GM19240 (cell line): ENCODE measurements at regions not wholly inside any gene's neighbourhood (a gene's known extent, or its start where the extent isn't known, plus 50 kb on each side); places are given as distances from the start of the nearest gene placed in this dataset.
"Not testable (repeated sequence)": the region's sequence is repeated elsewhere in the genome, so short reads cannot be mapped to it uniquely, and the experiment has no call there.

Experiments
- DNase-seq: peaks from one replicate; pipeline ENCODE4 v3.0.0; 2011; ENCODE audit warnings: low spot score; ENCODE audit not compliant: insufficient read length

DNA sequence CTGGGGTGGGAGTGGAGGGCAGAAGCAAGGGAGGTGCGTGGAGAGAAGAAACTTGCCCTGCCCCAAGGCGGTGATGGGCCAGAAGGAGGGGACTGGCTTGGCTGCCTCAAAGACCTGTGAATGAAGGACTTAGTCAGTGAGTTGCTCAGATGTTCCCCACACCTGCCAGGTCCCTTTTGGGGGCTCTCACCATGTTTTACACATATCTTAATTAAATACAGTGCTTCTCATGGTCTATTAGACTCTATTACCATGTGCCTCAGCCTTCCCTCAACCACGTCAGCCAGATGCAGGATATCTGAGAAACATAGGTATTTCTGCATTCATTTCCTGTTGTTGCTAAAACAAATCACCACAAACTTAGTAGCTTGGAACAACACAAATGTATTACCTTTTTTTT, 429.5 kb downstream of the BUD13 start:
- DNase-seq = no peak

GRCh38 chr11:116342148-116342547, 430.6 kb downstream of the BUD13 start:
- DNase-seq = no peak

DNA sequence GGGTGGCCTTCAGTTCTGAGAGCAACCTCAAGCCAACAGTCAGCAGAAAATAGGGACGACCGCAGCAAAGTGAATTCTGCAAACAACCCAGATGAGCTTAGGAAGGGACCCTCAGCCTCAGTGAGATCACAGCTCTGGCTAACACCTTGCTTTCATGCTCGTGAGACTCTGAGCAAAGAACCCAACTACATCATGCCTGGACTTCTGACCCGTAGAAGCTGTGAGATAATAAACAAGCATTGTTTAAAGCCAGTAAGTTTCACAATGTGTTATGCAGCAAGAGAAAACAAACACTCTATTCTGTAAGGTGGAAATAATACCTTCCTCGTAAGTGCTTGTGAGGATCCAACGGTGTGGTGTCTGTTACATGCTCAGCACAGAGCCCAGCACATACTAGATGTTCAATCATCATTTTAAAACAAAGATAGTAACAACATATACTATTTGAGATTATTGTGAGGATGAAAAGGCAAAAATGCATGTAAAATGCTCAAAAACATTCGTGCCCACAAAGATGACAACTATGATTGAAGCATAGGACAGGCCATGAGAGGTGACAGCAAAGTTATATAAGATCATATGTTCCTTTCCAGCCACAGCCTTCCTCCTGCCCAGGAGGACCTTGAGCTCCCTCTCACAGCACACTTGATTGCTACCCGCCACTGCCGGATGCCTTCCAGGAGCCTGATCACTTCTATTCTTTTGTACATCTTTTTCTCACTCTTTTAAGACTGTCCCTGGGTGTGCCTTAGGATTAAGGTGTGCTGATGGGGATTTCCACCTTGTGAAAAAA, 433.3 kb downstream of the BUD13 start:
- DNase-seq = no peak

- DNase-seq = not testable (repeated sequence)
Observed at GRCh38 chr11:116338500-116338899, 434.3 kb downstream of the BUD13 start.

- DNase-seq = no peak
Observed at GRCh38 chr11:116336540-116336939, 436.2 kb downstream of the BUD13 start.

DNA sequence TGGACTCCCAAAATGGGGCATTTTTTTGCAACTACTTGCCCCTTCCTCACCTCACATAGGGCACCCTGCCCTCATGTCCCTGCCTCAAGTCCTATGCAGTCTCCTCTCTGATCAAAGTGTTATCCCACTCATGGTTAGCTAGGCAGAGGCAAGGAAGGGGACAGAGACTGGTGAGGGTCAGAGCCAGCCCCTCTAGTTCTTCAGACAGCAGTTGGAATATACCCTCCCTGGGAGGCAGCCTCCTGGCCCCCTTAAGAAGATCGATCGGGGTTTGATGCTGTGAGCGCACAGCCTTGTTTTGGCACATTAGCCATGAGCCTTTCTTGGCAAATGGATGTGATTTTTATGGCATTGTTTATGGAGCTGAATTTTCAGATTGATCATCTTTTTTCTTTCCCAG, 436.9 kb downstream of the BUD13 start:
- DNase-seq = no peak

DNA sequence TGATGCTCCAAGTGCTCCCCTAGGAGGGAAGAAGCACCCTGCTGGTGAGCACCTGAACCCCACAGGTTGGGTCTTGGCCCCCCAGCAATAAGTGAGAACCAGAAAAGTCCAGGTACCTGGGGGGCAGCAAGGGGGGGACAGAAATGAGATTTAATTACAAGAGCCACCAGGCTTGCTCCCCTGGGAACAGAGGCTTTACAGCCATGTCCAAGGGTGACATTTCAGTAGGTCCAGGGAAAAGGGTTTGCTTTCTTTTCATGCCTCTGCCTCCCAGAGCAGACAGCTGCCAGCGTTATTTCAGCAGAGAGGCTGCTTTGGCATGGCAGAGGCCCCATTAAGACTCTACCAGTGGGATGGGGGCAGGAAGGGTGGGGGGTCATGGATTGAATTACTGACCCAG, 437.7 kb downstream of the BUD13 start:
- DNase-seq = no peak

DNA sequence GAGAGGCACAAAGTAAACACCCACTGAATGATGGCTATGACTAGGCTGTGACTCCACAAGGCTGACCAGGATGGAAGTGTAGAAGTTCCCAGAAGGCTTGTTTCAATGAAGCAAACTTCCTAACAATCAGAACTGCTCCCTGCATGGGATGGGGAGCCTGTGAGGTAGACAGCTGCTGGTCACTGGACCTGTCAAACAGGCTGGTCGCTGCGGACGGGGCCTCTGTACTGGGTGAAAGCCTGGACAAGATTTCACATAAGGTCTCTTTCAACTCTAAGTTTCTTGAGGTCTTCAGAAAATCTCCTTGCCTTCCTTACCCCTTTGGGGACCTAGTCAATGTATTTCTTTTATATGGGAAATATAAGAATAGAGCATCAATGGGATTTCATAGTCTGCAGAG, 438.2 kb downstream of the BUD13 start:
- no peak for DNase-seq

DNA sequence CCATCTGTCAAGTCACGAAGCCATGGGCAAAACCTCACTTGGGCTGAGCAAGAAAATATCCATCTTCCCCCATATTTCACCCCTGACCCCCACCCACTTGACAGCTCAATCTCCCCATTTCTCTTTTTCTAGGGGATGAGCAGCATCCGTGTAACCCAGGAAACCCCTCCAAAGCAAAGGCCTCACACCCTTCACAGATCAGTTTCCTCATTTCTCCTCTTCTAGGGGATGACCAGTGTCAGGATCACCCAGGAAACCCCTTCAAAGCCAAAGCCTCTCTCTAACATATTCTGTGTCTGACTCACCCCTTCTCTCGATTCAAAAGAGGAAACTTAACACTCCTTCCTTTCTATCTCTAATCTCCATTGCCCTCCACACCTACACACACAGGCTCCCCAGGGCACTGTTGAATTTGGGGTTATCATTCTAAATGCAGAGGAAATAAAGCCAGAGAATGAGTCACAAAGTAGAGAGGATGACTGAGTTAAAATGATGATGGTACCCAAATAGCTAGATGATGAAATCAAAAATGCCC, 439.7 kb downstream of the BUD13 start:
- DNase-seq = no peak

DNA sequence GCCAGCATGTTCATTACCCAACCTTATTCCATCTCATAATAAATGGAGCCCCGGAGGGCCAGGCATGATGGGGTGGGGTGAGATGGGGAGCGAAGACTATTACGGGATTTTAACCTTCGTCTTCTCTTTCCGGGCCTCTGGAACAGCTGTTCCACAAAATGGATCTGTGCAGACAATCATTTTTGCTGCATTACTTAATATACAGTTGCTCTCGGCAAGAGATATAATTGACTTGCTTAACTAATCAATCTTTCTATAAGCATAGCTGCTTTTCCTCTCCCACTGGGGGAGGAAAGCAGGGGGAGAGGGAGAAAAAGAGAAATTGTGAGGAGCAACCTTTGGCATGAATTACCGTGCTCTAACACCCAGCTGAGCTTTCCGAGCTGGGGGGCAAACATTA, 440.4 kb downstream of the BUD13 start:
- DNase-seq = no peak

DNA sequence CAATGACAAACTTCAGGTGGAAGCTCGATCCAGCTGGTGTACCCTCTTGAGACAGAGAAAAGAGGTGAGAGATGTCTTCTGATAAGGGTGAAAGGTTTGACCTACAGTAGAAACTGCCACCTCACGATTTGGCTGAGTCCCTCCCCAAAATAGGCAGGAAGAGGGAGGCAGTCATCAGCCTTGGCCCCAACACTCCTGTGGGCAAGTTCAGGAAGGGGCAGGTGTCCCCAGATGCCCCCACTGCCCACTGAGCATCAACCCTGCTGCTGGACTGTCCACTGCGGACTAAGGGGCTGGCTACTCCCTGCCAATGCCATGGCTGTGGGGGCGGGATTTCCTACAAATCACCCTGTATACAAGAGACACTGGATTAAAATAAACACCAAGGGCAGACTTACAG, 441.4 kb downstream of the BUD13 start:
- no peak for DNase-seq

DNA sequence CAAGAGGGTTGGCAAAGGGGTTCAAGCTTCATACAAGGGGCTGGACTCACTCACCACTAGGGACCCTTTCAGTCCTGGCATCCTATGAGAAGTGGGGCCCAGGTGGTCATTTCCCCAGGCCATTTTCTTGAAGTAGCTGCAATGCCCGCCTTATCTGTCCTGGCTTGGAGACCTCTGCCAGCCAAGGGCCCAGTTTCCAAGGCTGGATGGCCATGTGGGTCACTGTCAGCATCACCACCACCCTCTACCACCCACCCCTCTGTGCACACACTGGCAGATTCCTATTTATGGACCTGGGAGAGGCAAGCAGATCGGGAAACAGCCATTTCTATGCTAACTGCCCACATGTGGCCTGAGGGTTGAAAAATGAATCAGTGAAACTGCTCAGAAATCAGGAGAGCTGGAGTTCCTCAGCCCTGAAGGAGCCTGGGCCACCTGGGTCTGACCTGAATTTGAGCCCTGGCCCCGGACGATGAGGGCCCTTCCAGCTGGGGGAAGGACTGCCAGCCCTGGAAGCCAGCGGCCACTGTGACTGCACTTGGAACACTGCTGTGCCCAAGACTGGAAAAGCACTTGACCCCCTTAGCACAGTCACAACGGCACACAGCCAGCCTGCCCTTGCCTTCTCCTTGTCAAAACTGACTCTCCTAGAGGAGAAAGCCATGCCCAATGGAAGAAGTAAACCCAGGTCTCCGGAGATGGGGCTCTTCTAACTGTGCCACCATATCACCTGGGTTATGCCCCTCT, 442.2 kb downstream of the BUD13 start:
- DNase-seq = no peak

DNA sequence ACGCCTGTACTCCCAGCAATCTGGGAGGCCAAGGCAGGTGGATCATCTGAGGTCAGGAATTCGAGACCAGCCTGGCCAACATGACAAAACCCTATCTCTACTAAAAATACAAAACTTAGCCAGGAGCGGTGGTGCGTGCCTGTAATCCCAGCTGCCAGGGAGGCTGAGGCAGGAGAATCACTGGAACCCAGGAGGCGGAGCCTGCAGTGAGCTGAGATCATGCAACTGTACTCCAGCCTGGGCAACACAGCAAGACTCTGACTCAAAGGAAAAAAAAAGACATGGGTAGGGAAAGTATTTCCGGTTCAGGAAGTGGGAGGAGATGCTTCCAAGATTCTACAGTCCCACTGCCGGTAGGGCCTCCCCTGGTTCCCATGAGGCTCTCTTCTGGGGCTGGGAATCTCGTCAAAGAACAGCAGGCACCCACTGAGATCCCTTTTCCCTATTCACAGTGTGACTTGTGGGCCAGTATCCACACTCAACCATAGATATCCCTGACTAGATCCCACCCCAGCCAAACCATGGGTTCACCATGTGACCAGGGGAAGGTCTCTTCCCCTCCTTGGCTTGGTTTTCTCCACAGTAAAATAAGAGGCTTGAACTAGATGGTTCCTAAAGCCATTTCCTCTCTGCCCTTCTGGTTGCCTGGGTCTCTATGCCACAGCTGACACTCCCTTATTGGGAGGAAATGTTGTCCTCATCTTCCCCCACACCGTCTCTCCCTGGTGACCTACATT, 443.3 kb downstream of the BUD13 start:
- no peak for DNase-seq

- no peak for DNase-seq
Observed at GRCh38 chr11:116328851-116329250, 443.9 kb downstream of the BUD13 start.

DNA sequence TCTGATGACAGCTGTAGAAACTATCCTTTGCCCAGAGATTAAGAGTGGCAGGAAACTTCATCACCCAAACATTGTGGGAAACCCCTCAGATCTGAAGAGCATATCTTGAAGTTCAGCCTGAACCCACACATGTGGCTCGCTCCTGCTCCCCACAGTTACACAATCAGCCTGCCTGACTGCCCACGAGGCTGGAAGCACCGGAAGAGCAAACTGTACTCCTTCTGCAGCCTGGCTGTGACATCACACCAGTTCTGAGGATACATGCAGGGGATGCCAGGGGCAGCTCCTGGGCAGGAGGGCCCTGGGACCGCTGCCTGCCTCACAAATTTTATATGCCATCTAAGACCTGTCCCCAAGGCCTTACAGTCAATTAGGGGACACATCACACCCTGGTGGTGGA, 444.4 kb downstream of the BUD13 start:
- DNase-seq = no peak

- DNase-seq = no peak
Observed at GRCh38 chr11:116326146-116326545, 446.6 kb downstream of the BUD13 start.

DNA sequence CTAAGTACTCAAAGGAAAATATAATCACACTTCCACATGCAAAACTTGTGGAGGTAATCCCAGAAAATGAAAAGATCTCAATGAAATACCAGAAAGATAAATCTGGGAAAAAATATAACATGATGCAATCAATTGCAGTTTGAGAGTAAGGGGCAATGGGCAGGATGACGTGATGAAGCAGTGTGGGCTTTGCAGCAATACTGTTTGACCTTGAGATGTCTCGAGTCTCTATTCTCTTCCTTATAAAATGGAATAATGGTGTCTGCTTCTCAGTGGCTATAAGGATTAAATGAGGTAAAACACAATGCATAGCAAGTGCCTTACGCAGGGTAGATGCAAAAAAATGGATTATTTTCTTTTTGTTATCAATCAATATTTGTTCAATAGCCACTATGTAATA, 447.5 kb downstream of the BUD13 start:
- DNase-seq = no peak

GRCh38 chr11:116324077-116324476, 448.7 kb downstream of the BUD13 start:
- DNase-seq = not testable (repeated sequence)

DNA sequence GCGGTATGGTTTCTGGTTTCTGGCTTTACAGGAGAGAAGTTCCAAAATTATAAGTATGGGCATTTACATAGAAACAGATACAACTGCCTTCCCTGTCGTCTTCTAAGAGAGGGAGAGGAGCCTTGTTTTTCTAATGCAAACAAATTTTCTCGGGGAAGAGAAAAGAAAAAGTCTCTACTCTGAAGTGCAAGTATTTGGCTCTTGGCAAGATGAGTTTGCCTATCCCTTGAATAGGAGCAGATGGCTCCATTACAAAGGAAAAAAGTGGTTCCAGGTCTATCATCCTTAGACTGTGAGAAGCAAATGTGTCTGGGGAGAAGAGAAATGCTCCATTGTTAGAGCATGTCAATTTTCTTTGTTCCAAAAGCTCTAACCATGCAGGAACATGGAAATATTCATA, 455.6 kb downstream of the BUD13 start:
- no peak for DNase-seq

GRCh38 chr11:116314006-116314405, 458.8 kb downstream of the BUD13 start:
- DNase-seq = no peak

- DNase-seq = no peak
Observed at GRCh38 chr11:116312570-116313391, 460.0 kb downstream of the BUD13 start.
